ENCODE measurements at regions not wholly inside any gene's neighbourhood (a gene's known extent, or its start where the extent isn't known, plus 50 kb on each side); places are given as distances from the start of the nearest gene placed in this dataset.
A peak's percentile ranks its signal among the peaks of the same experiment; 100 is the strongest.

GRCh38 chr2:196390243-196391148 is 219.1 kb upstream of the STK17B start:
- Histone ChIP-seq H3K27me3 (ENCODE audit: control insufficient read depth in 5 of 5, insufficient read depth in 4 of 5, low read length in 5 of 5) (no peaks in the 10 kb centered on the region), H3K9ac (ENCODE audit: low read length in 5 of 5) (no peak overlapping the region), H3K4me1 (ENCODE audit: control insufficient read depth in 5 of 5, insufficient read depth in 5 of 5, low read length in 5 of 5) (no peaks in the 10 kb centered on the region), H3K27ac (ENCODE audit: low read depth, low read length) (no peak overlapping the region), H3K4me3 (ENCODE audit: low read depth in 1 of 5, low read length in 5 of 5) (no peak overlapping the region), H3K9me3 (ENCODE audit: control insufficient read depth in 5 of 5, low read length in 5 of 5) (no peaks in the 10 kb centered on the region), H3K36me3 (ENCODE audit: control insufficient read depth in 5 of 5, insufficient read depth in 5 of 5, low read length in 5 of 5) (no peaks in the 10 kb centered on the region)

- H3K27me3 ChIP-seq (ENCODE audit: control insufficient read depth in 5 of 5, insufficient read depth in 4 of 5, low read length in 5 of 5), result no peaks in the 10 kb centered on the region
- no peak overlapping the region for H3K4me3 ChIP-seq (ENCODE audit: low read depth in 1 of 5, low read length in 5 of 5)
- H3K4me1 ChIP-seq (ENCODE audit: control insufficient read depth in 5 of 5, insufficient read depth in 5 of 5, low read length in 5 of 5), result no peaks in the 10 kb centered on the region
- H3K27ac ChIP-seq (ENCODE audit: low read depth, low read length), result no peak overlapping the region
- H3K9ac ChIP-seq (ENCODE audit: low read length in 5 of 5), result no peak overlapping the region
- no peaks in the 10 kb centered on the region for H3K36me3 ChIP-seq (ENCODE audit: control insufficient read depth in 5 of 5, insufficient read depth in 5 of 5, low read length in 5 of 5)
- H3K9me3 ChIP-seq (ENCODE audit: control insufficient read depth in 5 of 5, low read length in 5 of 5), result no peaks in the 10 kb centered on the region
Measured at GRCh38 chr2:196391149-196391479, 219.7 kb upstream of the STK17B start.

GRCh38 chr2:196399096-196399495 is 227.7 kb upstream of the STK17B start:
- H3K9ac ChIP-seq (ENCODE audit: low read length in 5 of 5), result no peak overlapping the region
- no peaks in the 10 kb centered on the region for H3K9me3 ChIP-seq (ENCODE audit: control insufficient read depth in 5 of 5, low read length in 5 of 5)
- H3K4me1 ChIP-seq (ENCODE audit: control insufficient read depth in 5 of 5, insufficient read depth in 5 of 5, low read length in 5 of 5), result peaks cover 2 to 29% (median 11%) of the 10 kb centered on the region in 5 donors
- H3K27me3 ChIP-seq (ENCODE audit: control insufficient read depth in 5 of 5, insufficient read depth in 4 of 5, low read length in 5 of 5), result no peaks in the 10 kb centered on the region
- H3K27ac ChIP-seq (ENCODE audit: low read depth, low read length), result peak overlapping the region; percentile 20
- no peaks in the 10 kb centered on the region for H3K36me3 ChIP-seq (ENCODE audit: control insufficient read depth in 5 of 5, insufficient read depth in 5 of 5, low read length in 5 of 5)
- H3K4me3 ChIP-seq (ENCODE audit: low read depth in 1 of 5, low read length in 5 of 5), result no peak overlapping the region

GRCh38 chr2:196399722-196400691 is 228.6 kb upstream of the STK17B start:
- H3K27me3 ChIP-seq (ENCODE audit: control insufficient read depth in 5 of 5, insufficient read depth in 4 of 5, low read length in 5 of 5), result no peaks in the 10 kb centered on the region
- no peaks in the 10 kb centered on the region for H3K36me3 ChIP-seq (ENCODE audit: control insufficient read depth in 5 of 5, insufficient read depth in 5 of 5, low read length in 5 of 5)
- no peak overlapping the region for H3K9ac ChIP-seq (ENCODE audit: low read length in 5 of 5)
- peaks cover 2 to 33% (median 11%) of the 10 kb centered on the region in 5 donors for H3K4me1 ChIP-seq (ENCODE audit: control insufficient read depth in 5 of 5, insufficient read depth in 5 of 5, low read length in 5 of 5)
- H3K9me3 ChIP-seq (ENCODE audit: control insufficient read depth in 5 of 5, low read length in 5 of 5), result no peaks in the 10 kb centered on the region
- peak overlapping the region; percentile 20 for H3K27ac ChIP-seq (ENCODE audit: low read depth, low read length)
- no peak overlapping the region for H3K4me3 ChIP-seq (ENCODE audit: low read depth in 1 of 5, low read length in 5 of 5)

GRCh38 chr2:196403471-196403870 is 232.1 kb upstream of the STK17B start:
- no peak overlapping the region for H3K4me3 ChIP-seq (ENCODE audit: low read depth in 1 of 5, low read length in 5 of 5)
- H3K4me1 ChIP-seq (ENCODE audit: control insufficient read depth in 5 of 5, insufficient read depth in 5 of 5, low read length in 5 of 5), result peaks cover 2 to 35% (median 11%) of the 10 kb centered on the region in 5 donors
- no peak overlapping the region for H3K9ac ChIP-seq (ENCODE audit: low read length in 5 of 5)
- H3K9me3 ChIP-seq (ENCODE audit: control insufficient read depth in 5 of 5, low read length in 5 of 5), result no peaks in the 10 kb centered on the region
- H3K36me3 ChIP-seq (ENCODE audit: control insufficient read depth in 5 of 5, insufficient read depth in 5 of 5, low read length in 5 of 5), result no peaks in the 10 kb centered on the region
- H3K27me3 ChIP-seq (ENCODE audit: control insufficient read depth in 5 of 5, insufficient read depth in 4 of 5, low read length in 5 of 5), result no peaks in the 10 kb centered on the region
- H3K27ac ChIP-seq (ENCODE audit: low read depth, low read length), result no peak overlapping the region

- H3K36me3 ChIP-seq (ENCODE audit: control insufficient read depth in 5 of 5, insufficient read depth in 5 of 5, low read length in 5 of 5), result no peaks in the 10 kb centered on the region
- peaks cover 2 to 31% (median 11%) of the 10 kb centered on the region in 5 donors for H3K4me1 ChIP-seq (ENCODE audit: control insufficient read depth in 5 of 5, insufficient read depth in 5 of 5, low read length in 5 of 5)
- no peaks in the 10 kb centered on the region for H3K27me3 ChIP-seq (ENCODE audit: control insufficient read depth in 5 of 5, insufficient read depth in 4 of 5, low read length in 5 of 5)
- no peak overlapping the region for H3K4me3 ChIP-seq (ENCODE audit: low read depth in 1 of 5, low read length in 5 of 5)
- H3K9me3 ChIP-seq (ENCODE audit: control insufficient read depth in 5 of 5, low read length in 5 of 5), result no peaks in the 10 kb centered on the region
- H3K27ac ChIP-seq (ENCODE audit: low read depth, low read length), result no peak overlapping the region
- H3K9ac ChIP-seq (ENCODE audit: low read length in 5 of 5), result no peak overlapping the region
Measured at GRCh38 chr2:196404276-196404675, 232.9 kb upstream of the STK17B start.

GRCh38 chr2:196407675-196408264 is 231.7 kb upstream of the CCDC150 start:
- Histone ChIP-seq H3K27me3 (ENCODE audit: control insufficient read depth in 5 of 5, insufficient read depth in 4 of 5, low read length in 5 of 5) (no peaks in the 10 kb centered on the region), H3K4me1 (ENCODE audit: control insufficient read depth in 5 of 5, insufficient read depth in 5 of 5, low read length in 5 of 5) (peaks cover 0 to 19% (median 2%) of the 10 kb centered on the region in 5 donors), H3K27ac (ENCODE audit: low read depth, low read length) (no peak overlapping the region), H3K9me3 (ENCODE audit: control insufficient read depth in 5 of 5, low read length in 5 of 5) (no peaks in the 10 kb centered on the region), H3K36me3 (ENCODE audit: control insufficient read depth in 5 of 5, insufficient read depth in 5 of 5, low read length in 5 of 5) (no peaks in the 10 kb centered on the region), H3K9ac (ENCODE audit: low read length in 5 of 5) (no peak overlapping the region), H3K4me3 (ENCODE audit: low read depth in 1 of 5, low read length in 5 of 5) (no peak overlapping the region)

GRCh38 chr2:196409376-196409775 is 230.1 kb upstream of the CCDC150 start:
- Histone ChIP-seq H3K4me1 (ENCODE audit: control insufficient read depth in 5 of 5, insufficient read depth in 5 of 5, low read length in 5 of 5) (peaks cover 0 to 3% (median 0%) of the 10 kb centered on the region in 5 donors), H3K36me3 (ENCODE audit: control insufficient read depth in 5 of 5, insufficient read depth in 5 of 5, low read length in 5 of 5) (no peaks in the 10 kb centered on the region), H3K4me3 (ENCODE audit: low read depth in 1 of 5, low read length in 5 of 5) (no peak overlapping the region), H3K27ac (ENCODE audit: low read depth, low read length) (no peak overlapping the region), H3K27me3 (ENCODE audit: control insufficient read depth in 5 of 5, insufficient read depth in 4 of 5, low read length in 5 of 5) (no peaks in the 10 kb centered on the region), H3K9ac (ENCODE audit: low read length in 5 of 5) (no peak overlapping the region), H3K9me3 (ENCODE audit: control insufficient read depth in 5 of 5, low read length in 5 of 5) (no peaks in the 10 kb centered on the region)

- no peak overlapping the region for H3K27ac ChIP-seq (ENCODE audit: low read depth, low read length)
- H3K36me3 ChIP-seq (ENCODE audit: control insufficient read depth in 5 of 5, insufficient read depth in 5 of 5, low read length in 5 of 5), result no peaks in the 10 kb centered on the region
- no peak overlapping the region for H3K9ac ChIP-seq (ENCODE audit: low read length in 5 of 5)
- H3K4me1 ChIP-seq (ENCODE audit: control insufficient read depth in 5 of 5, insufficient read depth in 5 of 5, low read length in 5 of 5), result peaks cover 0 to 3% (median 0%) of the 10 kb centered on the region in 5 donors
- H3K4me3 ChIP-seq (ENCODE audit: low read depth in 1 of 5, low read length in 5 of 5), result no peak overlapping the region
- no peaks in the 10 kb centered on the region for H3K9me3 ChIP-seq (ENCODE audit: control insufficient read depth in 5 of 5, low read length in 5 of 5)
- no peaks in the 10 kb centered on the region for H3K27me3 ChIP-seq (ENCODE audit: control insufficient read depth in 5 of 5, insufficient read depth in 4 of 5, low read length in 5 of 5)
Measured at GRCh38 chr2:196410008-196410407, 229.5 kb upstream of the CCDC150 start.

Data from subcutaneous abdominal adipose tissue (tissue), 5 donors.